ENCODE measurements at regions not wholly inside any gene's neighbourhood (a gene's known extent, or its start where the extent isn't known, plus 50 kb on each side); places are given as distances from the start of the nearest gene placed in this dataset.
"Not testable (repeated sequence)": the region's sequence is repeated elsewhere in the genome, so short reads cannot be mapped to it uniquely, and the experiment has no call there.

DNA sequence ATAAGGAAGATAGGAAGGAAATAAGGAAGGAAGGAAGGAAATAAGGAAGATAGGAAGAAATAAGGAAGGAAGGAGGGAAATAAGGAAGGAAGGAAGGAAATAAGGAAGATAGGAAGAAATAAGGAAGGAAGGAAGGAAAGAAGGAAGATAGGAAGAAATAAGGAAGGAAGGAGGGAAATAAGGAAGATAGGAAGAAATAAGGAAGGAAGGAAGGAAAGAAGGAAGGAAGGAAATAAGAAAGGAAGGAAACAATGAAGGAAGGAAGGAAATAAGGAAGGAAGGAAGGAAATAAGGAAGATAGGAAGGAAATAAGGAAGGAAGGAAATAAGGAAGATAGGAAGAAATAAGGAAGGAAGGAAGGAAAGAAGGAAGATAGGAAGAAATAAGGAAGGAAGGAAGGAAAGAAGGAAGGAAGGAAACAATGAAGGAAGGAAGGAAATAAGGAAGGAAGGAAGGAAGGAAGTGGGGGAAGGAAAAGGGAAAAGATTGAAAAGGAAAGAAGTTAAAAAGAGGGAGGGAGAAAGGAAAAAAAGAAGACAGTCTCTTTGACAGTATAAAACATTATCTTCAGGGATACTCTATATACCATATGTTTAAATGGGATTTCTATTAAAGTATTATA is 227.1 kb downstream of the SP3 start:
- H3K27ac Mint-ChIP-seq, H3K27me3 Mint-ChIP-seq, CTCF ChIA-PET, H3K4me1 Mint-ChIP-seq, DNase-seq, H3K4me3 Mint-ChIP-seq, H3K36me3 Mint-ChIP-seq: not testable (repeated sequence)
- H3K9me3 Mint-ChIP-seq: peaks cover 12% of the 10 kb centered on the region

DNA sequence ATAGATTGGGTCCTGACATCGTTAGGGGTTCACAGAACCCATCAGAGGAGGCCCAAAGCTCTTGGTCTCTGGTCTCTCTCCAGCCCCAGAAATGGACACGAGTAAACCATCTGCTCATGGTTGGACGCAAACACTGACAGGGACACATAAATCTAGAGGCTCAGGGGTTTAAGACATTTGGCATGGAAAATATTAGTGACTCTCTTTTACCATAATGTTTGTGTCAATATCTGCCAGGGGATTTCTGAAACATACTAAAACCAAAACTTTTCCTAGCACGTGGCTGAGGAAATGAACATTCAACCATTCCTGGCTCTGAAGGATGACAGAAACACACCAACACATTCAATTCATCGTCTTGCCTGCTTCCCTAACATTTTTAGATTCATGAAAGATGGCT is 226.2 kb downstream of the SP3 start:
- Mint-ChIP-seq H3K36me3 (no peaks in the 10 kb centered on the region), H3K4me1 (no peaks in the 10 kb centered on the region), H3K27me3 (peaks cover 4% of the 10 kb centered on the region), H3K9me3 (peaks cover 12% of the 10 kb centered on the region), H3K4me3 (no peak overlapping the region), H3K27ac (no peak overlapping the region)
- CTCF ChIA-PET: no interaction called here
- no peak for DNase-seq

DNA sequence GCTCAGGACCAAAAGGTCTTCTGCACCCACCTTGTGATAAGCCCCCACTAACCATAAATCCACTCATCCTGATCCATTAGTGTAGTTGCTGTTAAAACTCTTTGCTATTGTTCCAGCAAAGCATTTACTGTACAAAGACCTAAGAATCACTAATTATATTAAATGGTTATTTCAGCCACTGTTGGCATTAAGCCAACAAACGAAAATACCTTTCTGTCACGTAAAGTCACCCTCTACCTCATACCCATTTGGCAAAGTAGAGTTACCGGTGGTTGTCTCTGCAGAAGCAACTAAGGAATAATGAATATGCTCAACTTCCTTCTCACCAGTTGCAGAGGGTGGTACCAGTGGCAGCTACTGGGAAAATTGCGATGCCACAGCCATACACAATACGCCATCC is 224.5 kb downstream of the SP3 start:
- H3K4me1 Mint-ChIP-seq: no peaks in the 10 kb centered on the region
- H3K9me3 Mint-ChIP-seq: peaks cover 12% of the 10 kb centered on the region
- no peak overlapping the region for H3K27ac Mint-ChIP-seq
- DNase-seq: no peak
- peaks cover 10% of the 10 kb centered on the region for H3K27me3 Mint-ChIP-seq
- no peak overlapping the region for H3K4me3 Mint-ChIP-seq
- CTCF ChIA-PET: no interaction called here
- no peaks in the 10 kb centered on the region for H3K36me3 Mint-ChIP-seq

DNA sequence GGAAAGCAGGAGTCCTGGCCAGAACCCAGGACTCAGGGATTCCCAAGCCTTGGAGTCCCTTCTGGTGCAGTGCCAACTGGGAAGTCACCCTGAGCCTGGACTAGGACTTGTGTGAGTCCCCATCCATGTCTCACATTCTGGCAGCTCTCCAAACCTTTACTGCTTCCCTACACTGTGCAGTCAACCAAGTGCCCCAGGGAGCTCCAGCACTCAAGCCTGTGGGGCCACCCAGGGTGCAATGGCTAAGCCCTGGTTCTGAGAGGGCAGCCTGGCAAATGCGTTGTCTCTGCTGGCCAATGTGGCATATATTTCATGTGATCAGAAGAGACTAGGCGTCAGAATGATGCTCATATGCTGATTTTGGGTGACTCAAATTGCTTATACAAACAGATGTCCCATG is 223.4 kb downstream of the SP3 start:
- Mint-ChIP-seq H3K36me3 (no peaks in the 10 kb centered on the region), H3K9me3 (peaks cover 12% of the 10 kb centered on the region), H3K27me3 (peaks cover 10% of the 10 kb centered on the region), H3K27ac (no peak overlapping the region), H3K4me1 (no peaks in the 10 kb centered on the region), H3K4me3 (no peak overlapping the region)
- CTCF ChIA-PET: no interaction called here
- DNase-seq: no peak

DNA sequence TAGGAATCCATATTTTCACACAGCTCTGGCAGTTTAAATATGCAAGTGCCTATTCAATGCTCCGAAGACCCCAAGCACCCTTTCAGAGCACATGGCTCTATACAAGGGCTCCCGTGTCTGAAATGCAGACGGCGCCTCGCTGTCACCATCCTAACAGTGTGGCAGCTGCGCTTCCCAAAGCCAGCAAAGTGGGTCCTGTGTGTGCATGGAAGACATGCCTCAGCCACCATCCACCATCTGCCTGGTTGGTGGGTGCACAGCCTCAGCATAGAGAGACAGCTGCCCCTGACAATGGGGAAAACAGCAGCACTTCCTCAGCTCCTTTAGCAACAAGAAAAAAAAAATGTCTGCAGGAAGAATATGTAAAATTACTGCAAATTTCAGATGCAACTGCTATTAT is 218.1 kb downstream of the SP3 start:
- H3K4me3 Mint-ChIP-seq: no peak overlapping the region
- H3K9me3 Mint-ChIP-seq: no peaks in the 10 kb centered on the region
- H3K4me1 Mint-ChIP-seq: no peaks in the 10 kb centered on the region
- H3K36me3 Mint-ChIP-seq: no peaks in the 10 kb centered on the region
- no peak overlapping the region for H3K27ac Mint-ChIP-seq
- CTCF ChIA-PET: no interaction called here
- peaks cover 14% of the 10 kb centered on the region for H3K27me3 Mint-ChIP-seq
- DNase-seq: no peak

DNA sequence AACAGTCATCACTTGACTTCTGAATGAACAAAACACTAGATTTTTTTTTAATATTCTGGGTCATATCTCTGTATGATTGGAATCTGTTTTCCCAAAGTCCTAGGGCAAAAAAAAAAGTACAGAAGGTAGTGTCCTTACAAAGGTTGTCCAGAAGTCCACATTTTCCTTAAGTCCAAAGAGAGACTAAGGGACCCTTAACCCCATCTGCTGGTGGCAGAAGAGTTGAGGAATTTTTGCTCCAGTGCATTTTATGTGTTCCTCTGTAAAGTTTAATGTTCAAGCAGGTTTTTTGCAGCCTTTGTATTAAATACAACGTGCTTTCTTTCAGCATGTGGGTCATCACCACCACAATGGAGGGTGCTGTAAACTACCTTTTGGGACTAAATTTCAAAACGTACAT is 215.9 kb downstream of the SP3 start:
- Mint-ChIP-seq H3K27me3 (peaks cover 7% of the 10 kb centered on the region), H3K4me3 (no peak overlapping the region), H3K4me1 (no peaks in the 10 kb centered on the region), H3K9me3 (no peaks in the 10 kb centered on the region), H3K36me3 (no peaks in the 10 kb centered on the region), H3K27ac (no peak overlapping the region)
- CTCF ChIA-PET: no interaction called here
- DNase-seq: no peak

DNA sequence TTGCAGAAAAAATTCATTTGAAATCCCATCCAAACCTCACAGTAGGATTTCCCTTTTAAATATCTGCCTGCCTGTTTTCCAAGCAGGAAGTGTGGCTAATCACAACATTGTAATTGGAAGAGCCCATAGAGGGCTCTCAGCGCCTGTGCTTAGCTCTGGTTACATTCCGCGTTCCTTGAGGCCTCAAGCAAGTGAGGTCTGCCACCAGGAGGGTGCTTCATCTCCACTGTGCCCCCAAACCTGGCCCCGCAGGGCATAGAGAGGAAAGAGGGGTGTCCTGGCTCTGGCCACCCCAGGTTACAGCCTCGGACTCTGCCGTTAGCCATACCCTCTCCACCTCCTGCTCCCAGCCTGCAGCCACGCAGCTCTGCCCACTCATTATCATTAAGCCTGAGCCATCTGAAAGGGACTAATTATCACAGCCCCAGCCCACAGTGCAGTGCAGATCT is 214.8 kb downstream of the SP3 start:
- Mint-ChIP-seq H3K4me3 (no peak overlapping the region), H3K36me3 (no peaks in the 10 kb centered on the region), H3K27ac (no peak overlapping the region), H3K27me3 (peaks cover 4% of the 10 kb centered on the region), H3K4me1 (no peaks in the 10 kb centered on the region), H3K9me3 (no peaks in the 10 kb centered on the region)
- CTCF ChIA-PET: no interaction called here
- no peak for DNase-seq

DNA sequence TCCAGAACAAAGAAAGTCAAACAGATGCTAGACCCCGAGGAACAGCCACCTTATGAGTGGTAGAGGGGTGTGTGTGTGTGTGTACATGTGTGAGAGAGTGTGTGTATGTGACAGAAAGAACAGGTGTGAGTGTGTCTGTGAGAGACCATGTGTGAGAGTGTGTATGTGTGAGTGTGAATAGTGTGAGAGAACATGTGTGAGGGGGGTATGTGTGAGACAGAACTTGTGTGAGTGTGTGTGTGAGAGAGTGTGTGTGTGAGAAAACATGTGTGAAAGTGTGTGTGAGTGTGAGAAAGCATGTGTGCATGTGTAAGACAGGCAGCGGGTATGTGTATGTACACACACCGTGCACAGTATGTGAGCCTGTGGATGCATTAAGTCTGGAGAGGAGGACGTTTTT is 214.3 kb downstream of the SP3 start:
- no peak overlapping the region for H3K4me3 Mint-ChIP-seq
- peaks cover 4% of the 10 kb centered on the region for H3K27me3 Mint-ChIP-seq
- no peaks in the 10 kb centered on the region for H3K9me3 Mint-ChIP-seq

DNA sequence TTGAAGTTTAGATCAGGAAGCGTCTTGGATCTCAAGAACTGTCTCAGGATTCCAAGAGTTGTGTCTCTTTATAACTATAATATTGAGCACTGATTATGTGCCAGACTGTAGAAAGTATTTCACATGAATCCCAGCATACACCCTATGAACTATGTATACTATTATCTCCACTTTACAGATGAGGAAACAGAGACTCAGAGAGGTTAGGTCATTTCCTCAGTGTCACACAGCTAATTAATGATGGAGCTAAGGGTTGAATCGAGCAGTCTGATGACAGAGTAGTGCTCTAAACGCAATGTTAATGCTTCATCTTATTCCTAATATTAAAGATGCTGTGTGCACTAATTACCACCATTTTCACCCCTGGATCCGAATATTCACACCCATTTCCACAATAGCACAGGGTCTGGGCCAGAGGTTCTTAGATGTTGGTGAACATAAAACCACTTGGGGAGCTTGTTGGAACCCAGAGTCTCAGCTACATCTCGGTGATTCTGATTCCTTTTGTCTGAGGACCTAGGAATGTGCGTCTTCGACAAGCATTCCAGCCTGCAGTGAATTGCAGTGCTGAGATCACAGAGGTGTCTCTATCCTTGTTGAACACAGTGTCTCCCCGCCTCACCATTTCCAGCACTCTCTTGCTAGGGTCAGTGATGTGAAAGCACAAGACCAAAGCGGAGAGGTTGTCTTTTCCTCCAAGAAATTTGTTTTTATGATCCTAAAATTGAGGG is 213.8 kb downstream of the SP3 start:
- H3K27me3 Mint-ChIP-seq: peaks cover 4% of the 10 kb centered on the region
- DNase-seq: no peak
- H3K36me3 Mint-ChIP-seq: no peaks in the 10 kb centered on the region
- H3K27ac Mint-ChIP-seq: no peak overlapping the region
- no peaks in the 10 kb centered on the region for H3K9me3 Mint-ChIP-seq
- CTCF ChIA-PET: no interaction called here
- no peak overlapping the region for H3K4me3 Mint-ChIP-seq
- no peaks in the 10 kb centered on the region for H3K4me1 Mint-ChIP-seq

More for the DNA sequence above, 214.3 kb downstream of the SP3 start:
- no peak for DNase-seq
- Mint-ChIP-seq H3K4me1 (no peaks in the 10 kb centered on the region), H3K27ac (no peak overlapping the region), H3K36me3 (no peaks in the 10 kb centered on the region)
- CTCF ChIA-PET: no interaction called here

DNA sequence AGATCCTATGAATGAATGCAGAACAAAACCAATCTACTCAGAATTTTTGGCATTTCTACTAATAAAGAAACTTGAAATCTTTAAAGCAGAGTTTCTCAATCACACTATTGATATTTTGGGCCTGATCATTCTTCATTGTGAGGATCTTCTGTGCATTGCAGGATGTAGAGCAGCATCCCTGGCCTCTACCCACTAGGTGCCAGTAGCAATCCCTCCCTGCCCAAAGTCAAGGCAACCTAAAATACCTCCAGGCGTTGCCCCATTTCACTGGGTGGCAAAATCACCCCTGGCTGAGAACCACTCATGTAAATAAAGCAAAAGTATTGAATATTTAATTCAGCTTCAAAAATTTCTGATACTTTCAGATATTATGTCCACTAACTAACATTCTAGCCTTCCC is 213.0 kb downstream of the SP3 start:
- CTCF ChIA-PET: no interaction called here
- no peaks in the 10 kb centered on the region for H3K36me3 Mint-ChIP-seq
- no peak overlapping the region for H3K4me3 Mint-ChIP-seq
- no peak overlapping the region for H3K27ac Mint-ChIP-seq
- no peaks in the 10 kb centered on the region for H3K9me3 Mint-ChIP-seq
- peaks cover 4% of the 10 kb centered on the region for H3K27me3 Mint-ChIP-seq
- no peak for DNase-seq
- H3K4me1 Mint-ChIP-seq: no peaks in the 10 kb centered on the region

DNA sequence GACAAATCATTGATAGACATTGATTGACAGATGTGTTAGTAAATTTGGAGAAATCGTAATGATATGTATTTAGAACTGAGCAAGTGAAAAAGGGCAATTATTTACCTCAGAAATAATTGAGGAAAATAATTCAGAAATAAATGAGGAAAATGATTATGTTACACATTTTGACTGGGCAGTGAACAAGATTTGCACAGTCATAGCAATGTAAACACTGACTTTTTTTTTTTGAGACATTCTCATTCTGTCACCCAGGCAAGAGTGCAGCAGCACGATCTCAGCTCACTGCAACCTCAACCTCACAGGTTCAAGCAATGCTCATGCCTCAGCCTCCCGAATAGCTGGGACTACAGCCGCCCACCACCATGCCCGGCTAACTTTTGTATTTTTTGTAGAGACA is 211.7 kb downstream of the SP3 start:
- DNase-seq: no peak
- Mint-ChIP-seq H3K27me3 (peaks cover 4% of the 10 kb centered on the region), H3K27ac (no peak overlapping the region), H3K9me3 (no peaks in the 10 kb centered on the region), H3K36me3 (no peaks in the 10 kb centered on the region), H3K4me3 (no peak overlapping the region), H3K4me1 (no peaks in the 10 kb centered on the region)
- CTCF ChIA-PET: no interaction called here

DNA sequence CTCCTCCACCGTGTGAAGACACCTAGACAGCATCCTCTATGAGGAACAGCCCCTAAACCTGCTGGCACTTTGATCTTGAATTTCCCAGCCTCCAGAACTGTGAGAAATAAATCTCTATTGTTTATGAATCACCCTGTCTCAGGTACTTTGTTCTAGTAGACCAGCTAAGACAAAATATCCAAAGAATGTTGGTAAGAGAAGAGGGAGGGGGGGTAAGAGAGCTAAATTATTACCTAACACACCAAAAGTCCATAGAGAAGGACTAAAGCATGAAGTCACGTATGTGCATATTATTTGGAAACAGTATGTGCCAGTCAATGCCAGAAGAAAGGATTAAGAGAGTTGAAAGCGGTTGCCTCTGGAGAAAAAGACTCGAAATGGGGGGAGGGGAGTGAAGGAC is 211.0 kb downstream of the SP3 start:
- Mint-ChIP-seq H3K36me3 (no peaks in the 10 kb centered on the region), H3K27me3 (peaks cover 4% of the 10 kb centered on the region), H3K4me3 (no peak overlapping the region), H3K27ac (no peak overlapping the region), H3K4me1 (no peaks in the 10 kb centered on the region), H3K9me3 (no peaks in the 10 kb centered on the region)
- no peak for DNase-seq
- CTCF ChIA-PET: no interaction called here

DNA sequence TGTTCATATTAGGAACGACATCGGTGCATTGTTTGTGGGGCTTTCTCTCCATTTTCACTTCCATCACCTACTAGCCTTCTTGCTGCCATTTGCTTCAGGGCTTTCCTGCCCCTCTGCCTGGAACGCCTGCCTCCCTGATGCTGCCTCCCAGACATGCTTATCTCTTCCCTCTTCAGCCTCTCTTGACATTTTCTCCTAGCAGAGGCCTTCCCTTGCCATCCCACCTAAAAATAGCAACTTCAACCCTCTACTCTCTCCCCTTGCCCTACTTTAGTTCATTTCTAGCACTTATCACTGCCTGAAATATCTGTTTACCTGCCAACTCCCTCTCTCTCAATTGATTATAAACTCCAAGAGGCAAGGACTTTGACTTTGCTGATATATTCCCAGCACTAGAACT is 210.3 kb downstream of the SP3 start:
- H3K36me3 Mint-ChIP-seq: no peaks in the 10 kb centered on the region
- H3K9me3 Mint-ChIP-seq: no peaks in the 10 kb centered on the region
- no peaks in the 10 kb centered on the region for H3K4me1 Mint-ChIP-seq
- no peak overlapping the region for H3K4me3 Mint-ChIP-seq
- CTCF ChIA-PET: no interaction called here
- no peak for DNase-seq
- peaks cover 2% of the 10 kb centered on the region for H3K27me3 Mint-ChIP-seq
- H3K27ac Mint-ChIP-seq: no peak overlapping the region

DNA sequence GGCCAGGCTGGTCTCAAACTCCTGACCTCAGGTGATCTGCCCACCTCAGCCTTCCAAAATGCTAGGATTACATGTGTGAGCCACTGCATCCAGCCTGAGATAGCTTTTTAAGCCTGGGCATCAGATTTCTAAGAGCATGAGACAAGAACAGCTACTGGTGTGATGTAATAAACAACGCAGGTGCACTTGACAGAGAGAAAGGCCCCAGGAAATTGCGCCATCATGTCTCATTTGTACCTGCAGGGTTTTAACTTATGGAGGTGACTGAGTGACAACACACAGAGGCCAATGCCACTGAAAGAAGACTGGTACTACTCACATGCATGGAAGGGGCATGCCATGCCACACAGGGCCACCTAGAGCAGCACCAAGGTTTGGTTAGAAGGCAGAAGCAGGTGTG is 209.4 kb downstream of the SP3 start:
- no peak overlapping the region for H3K4me3 Mint-ChIP-seq
- no peaks in the 10 kb centered on the region for H3K9me3 Mint-ChIP-seq
- H3K27ac Mint-ChIP-seq: no peak overlapping the region
- H3K36me3 Mint-ChIP-seq: no peaks in the 10 kb centered on the region
- H3K27me3 Mint-ChIP-seq: peaks cover 5% of the 10 kb centered on the region
- no peak for DNase-seq
- H3K4me1 Mint-ChIP-seq: no peaks in the 10 kb centered on the region
- CTCF ChIA-PET: no interaction called here

DNA sequence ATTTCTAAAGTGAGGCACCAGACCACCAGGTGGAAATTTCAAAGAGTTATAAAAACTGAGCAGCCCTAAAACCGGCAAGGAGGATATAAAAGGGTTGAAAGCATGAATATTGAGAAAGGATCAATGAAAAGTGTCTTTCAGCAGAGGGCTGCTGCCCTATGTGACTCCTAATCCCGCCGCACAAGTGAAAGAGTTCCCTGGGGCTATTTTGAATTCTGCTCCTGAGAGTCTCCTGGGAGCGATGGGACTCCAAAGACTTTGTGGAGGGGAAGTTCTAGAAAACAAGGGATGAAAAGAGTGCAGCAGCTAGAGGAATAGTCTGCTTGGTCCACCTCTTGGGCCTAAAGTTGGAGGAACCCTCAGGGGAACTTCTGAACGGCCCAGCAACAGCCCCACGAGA is 205.2 kb downstream of the SP3 start:
- CTCF ChIA-PET: no interaction called here
- H3K27ac Mint-ChIP-seq: no peak overlapping the region
- no peaks in the 10 kb centered on the region for H3K36me3 Mint-ChIP-seq
- no peaks in the 10 kb centered on the region for H3K4me1 Mint-ChIP-seq
- no peak overlapping the region for H3K4me3 Mint-ChIP-seq
- no peaks in the 10 kb centered on the region for H3K9me3 Mint-ChIP-seq
- no peak for DNase-seq
- H3K27me3 Mint-ChIP-seq: peaks cover 13% of the 10 kb centered on the region
